Gastrocnemius medialis (tissue), 4 donors: ENCODE measurements at regions not wholly inside any gene's neighbourhood (a gene's known extent, or its start where the extent isn't known, plus 50 kb on each side); places are given as distances from the start of the nearest gene placed in this dataset.
"Not testable (repeated sequence)": the region's sequence is repeated elsewhere in the genome, so short reads cannot be mapped to it uniquely, and the experiment has no call there.

ENCODE experiments used
- ATAC-seq, 2 donors: fragments of 150-250 bp; one replicate each; pipeline ENCODE4 v1.9.1; 2016
- DNase-seq, 2 donors: peaks; one replicate each; pipeline ENCODE4 v3.0.0-alpha.2; 2019
- H3K27ac ChIP-seq, 4 donors: fragments of 200-600 bp; sonication (generic); 1 replicate in 1 of 4; 2 replicates in 3 of 4; pipeline ENCODE4 v1.5.1; 2016 to 2018; ENCODE audit warnings: mild to moderate bottlenecking in 2 of 4, moderate library complexity in 1 of 4
- H3K27me3 ChIP-seq, 3 donors: fragments of 200-600 bp; sonication (generic) in 2 of 3; 1 replicate in 1 of 3; 2 replicates in 2 of 3; pipeline versions ENCODE4 v1.5.1 to v1.6.0; 2016 to 2019; ENCODE audit warnings: mild to moderate bottlenecking in 1 of 3, moderate library complexity in 1 of 3
- H3K36me3 ChIP-seq, 2 donors: fragments of 200-600 bp; sonication (generic) in 1 of 2; one replicate each; pipeline ENCODE4 v1.5.1; 2017 to 2018
- H3K4me1 ChIP-seq, 2 donors: fragments of 200-600 bp; sonication (generic) in 1 of 2; one replicate each; pipeline ENCODE4 v1.5.1; 2016 to 2017; ENCODE audit warnings: mild to moderate bottlenecking in 2 of 2
- H3K4me3 ChIP-seq, 4 donors: fragments of 200-600 bp; sonication (generic) in 3 of 4; 1 replicate in 1 of 4; 2 replicates in 3 of 4; pipeline ENCODE4 v1.5.1; 2016 to 2019; ENCODE audit warnings: mild to moderate bottlenecking in 2 of 4
- H3K9me3 ChIP-seq, 3 donors: fragments of 200-600 bp; sonication (generic) in 2 of 3; 1 replicate in 1 of 3; 2 replicates in 2 of 3; pipeline ENCODE4 v1.5.1; 2016 to 2019
- POLR2A ChIP-seq, 2 donors: fragments of 450-650 bp; IDR thresholded peaks; one replicate each; pipeline ENCODE4 v1.6.1; 2017; ENCODE audit warnings: antibody characterized with exemption in 2 of 2, mild to moderate bottlenecking in 2 of 2, moderate library complexity in 2 of 2
- in situ Hi-C, 4 donors: fragments of 200-750 bp; cut with MboI; loops; one replicate each; pipeline versions ENCODE4 v1.15.0 to v1.8.0; 2017; ENCODE audit warnings: low sequenced_read_pairs in 4 of 4
- intact Hi-C: fragments of 100-400 bp; cut with DNase I; formaldehyde crosslinking; loops from one replicate; pipeline ENCODE4 v1.15.1; 2023; ENCODE audit warnings: low total_unique reads
- TF ChIP-seq, protein P1 (sequence below), 5 experiments: fragments of 450-650 bp in 3 of 5; fragments of 200-600 bp in 2 of 5; sonication (generic) in 2 of 5; IDR thresholded peaks in 4 of 5; conservative IDR thresholded peaks in 1 of 5; 1 replicate in 4 of 5; 2 replicates in 1 of 5; pipeline ENCODE4 v1.5.1; 2016 to 2019; ENCODE audit warnings: antibody characterized with exemption in 5 of 5, mild to moderate bottlenecking in 3 of 5, moderate library complexity in 3 of 5

DNA sequence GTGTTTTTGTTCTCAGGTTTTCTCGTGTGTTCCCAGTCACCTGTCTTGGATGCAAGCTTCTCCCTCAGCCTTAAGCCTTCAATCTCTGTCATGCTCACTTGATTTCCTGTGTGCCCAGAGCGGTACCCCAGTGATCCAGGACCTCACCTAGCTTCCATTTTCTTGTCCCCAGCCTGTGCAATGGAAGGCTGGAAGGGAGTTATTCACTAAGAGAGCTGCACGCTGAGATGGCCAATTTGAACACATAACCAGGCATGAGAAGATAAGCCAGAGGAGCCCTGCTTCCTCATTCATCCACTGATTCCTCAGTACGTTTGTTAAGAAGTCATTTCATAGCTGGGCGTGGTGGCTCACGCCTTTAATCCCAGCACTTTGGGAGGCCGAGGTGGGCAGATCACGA, 130.8 kb upstream of the SERPINE2 start:
- Histone ChIP-seq H3K4me3 (no peak overlapping the region), H3K27ac (no peak overlapping the region), H3K27me3 (no peaks in the 10 kb centered on the region), H3K4me1 (no peaks in the 10 kb centered on the region), H3K9me3 (no peaks in the 10 kb centered on the region), H3K36me3 (no peaks in the 10 kb centered on the region)
- intact Hi-C loops = no loop called here
- in situ Hi-C loops = no loop called here
- no peak for DNase-seq
- TF ChIP-seq POLR2A (IDR thresholded peaks at IDR 0.05) = no peak
- TF ChIP-seq, protein P1, sequence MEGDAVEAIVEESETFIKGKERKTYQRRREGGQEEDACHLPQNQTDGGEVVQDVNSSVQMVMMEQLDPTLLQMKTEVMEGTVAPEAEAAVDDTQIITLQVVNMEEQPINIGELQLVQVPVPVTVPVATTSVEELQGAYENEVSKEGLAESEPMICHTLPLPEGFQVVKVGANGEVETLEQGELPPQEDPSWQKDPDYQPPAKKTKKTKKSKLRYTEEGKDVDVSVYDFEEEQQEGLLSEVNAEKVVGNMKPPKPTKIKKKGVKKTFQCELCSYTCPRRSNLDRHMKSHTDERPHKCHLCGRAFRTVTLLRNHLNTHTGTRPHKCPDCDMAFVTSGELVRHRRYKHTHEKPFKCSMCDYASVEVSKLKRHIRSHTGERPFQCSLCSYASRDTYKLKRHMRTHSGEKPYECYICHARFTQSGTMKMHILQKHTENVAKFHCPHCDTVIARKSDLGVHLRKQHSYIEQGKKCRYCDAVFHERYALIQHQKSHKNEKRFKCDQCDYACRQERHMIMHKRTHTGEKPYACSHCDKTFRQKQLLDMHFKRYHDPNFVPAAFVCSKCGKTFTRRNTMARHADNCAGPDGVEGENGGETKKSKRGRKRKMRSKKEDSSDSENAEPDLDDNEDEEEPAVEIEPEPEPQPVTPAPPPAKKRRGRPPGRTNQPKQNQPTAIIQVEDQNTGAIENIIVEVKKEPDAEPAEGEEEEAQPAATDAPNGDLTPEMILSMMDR (IDR thresholded peaks at IDR 0.05 in 4 of 5, conservative IDR thresholded peaks at IDR 0.05 in 1 of 5) = no peak
- ATAC-seq = no peak

DNA sequence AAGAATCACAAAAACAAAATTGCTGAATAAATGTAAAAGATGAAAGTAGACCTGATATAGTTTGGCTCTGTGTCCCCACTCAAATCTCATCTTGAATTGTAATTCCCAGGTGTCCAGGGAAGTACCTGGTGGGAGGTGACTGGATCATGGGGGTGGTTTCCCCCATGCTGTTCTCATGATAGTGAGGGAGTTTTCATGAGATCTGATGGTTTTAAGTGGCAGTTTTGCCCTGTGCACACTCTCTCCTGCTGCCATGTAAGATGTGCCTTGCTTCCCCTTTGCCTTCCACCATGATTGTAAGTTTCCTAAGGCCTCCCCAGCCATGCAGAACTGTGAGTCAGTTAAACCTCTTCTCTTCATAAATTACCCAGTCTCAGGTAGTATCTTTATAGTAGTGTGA, 128.7 kb upstream of the SERPINE2 start:
- DNase-seq, intact Hi-C loops, H3K27ac ChIP-seq, H3K9me3 ChIP-seq, ATAC-seq, H3K4me3 ChIP-seq, H3K36me3 ChIP-seq, H3K4me1 ChIP-seq, in situ Hi-C loops, H3K27me3 ChIP-seq: not testable (repeated sequence)

DNA sequence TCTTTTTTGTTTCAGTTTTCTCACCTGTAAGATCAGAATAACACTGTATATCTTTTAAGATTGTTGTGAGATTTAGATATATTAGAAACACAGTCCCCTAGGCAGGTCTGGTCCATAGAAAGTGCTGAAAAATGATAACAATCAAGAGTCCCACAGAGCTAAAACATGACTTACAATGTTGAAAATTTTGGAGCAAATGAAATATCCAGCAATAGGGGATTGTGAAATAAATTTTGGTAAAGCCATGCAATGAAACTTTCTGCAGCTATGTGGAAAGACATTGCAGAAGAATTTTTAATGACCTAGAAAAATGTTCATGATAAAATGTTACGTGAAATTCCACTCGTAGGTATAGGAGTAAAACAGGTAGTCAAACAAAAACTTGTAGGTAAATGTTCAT, 127.6 kb upstream of the SERPINE2 start:
- TF ChIP-seq POLR2A (IDR thresholded peaks at IDR 0.05) = no peak
- TF ChIP-seq, protein P1 (IDR thresholded peaks at IDR 0.05 in 4 of 5, conservative IDR thresholded peaks at IDR 0.05 in 1 of 5) = no peak
- H3K36me3 ChIP-seq = no peaks in the 10 kb centered on the region
- in situ Hi-C loops = no loop called here
- H3K27me3 ChIP-seq = no peaks in the 10 kb centered on the region
- H3K4me3 ChIP-seq = no peak overlapping the region
- no peaks in the 10 kb centered on the region for H3K4me1 ChIP-seq
- H3K27ac ChIP-seq = no peak overlapping the region
- H3K9me3 ChIP-seq = no peaks in the 10 kb centered on the region
- ATAC-seq (no peak), DNase-seq (no peak)
- intact Hi-C loops = no loop called here

DNA sequence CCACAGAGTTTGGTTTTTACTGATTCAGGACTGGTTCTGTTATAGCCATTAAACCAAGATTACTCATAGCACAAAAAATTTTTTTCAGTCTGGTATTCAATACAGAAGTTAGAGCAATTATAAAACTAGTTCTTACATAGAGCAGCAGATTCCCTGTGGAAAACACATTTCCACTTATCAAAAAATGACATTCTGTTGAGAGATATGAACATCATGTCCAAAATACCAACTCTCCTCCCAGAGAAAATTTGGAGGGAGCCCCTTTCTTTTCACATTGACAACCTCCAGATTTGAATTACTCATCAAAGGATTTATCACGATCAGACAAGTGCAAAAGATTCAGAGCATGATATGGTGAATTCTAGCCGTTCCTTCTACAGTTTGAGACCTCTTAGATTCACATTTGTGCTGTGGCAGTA, 126.8 kb upstream of the SERPINE2 start:
- intact Hi-C loops (no loop called here), in situ Hi-C loops (no loop called here)
- no peaks in the 10 kb centered on the region for H3K36me3 ChIP-seq
- H3K27ac ChIP-seq = no peak overlapping the region
- no peak for DNase-seq
- H3K27me3 ChIP-seq = no peaks in the 10 kb centered on the region
- H3K4me1 ChIP-seq = no peaks in the 10 kb centered on the region
- H3K4me3 ChIP-seq = no peak overlapping the region
- no peak for ATAC-seq
- TF ChIP-seq, protein P1 (IDR thresholded peaks at IDR 0.05 in 4 of 5, conservative IDR thresholded peaks at IDR 0.05 in 1 of 5) = no peak
- TF ChIP-seq POLR2A (IDR thresholded peaks at IDR 0.05) = no peak
- no peaks in the 10 kb centered on the region for H3K9me3 ChIP-seq

DNA sequence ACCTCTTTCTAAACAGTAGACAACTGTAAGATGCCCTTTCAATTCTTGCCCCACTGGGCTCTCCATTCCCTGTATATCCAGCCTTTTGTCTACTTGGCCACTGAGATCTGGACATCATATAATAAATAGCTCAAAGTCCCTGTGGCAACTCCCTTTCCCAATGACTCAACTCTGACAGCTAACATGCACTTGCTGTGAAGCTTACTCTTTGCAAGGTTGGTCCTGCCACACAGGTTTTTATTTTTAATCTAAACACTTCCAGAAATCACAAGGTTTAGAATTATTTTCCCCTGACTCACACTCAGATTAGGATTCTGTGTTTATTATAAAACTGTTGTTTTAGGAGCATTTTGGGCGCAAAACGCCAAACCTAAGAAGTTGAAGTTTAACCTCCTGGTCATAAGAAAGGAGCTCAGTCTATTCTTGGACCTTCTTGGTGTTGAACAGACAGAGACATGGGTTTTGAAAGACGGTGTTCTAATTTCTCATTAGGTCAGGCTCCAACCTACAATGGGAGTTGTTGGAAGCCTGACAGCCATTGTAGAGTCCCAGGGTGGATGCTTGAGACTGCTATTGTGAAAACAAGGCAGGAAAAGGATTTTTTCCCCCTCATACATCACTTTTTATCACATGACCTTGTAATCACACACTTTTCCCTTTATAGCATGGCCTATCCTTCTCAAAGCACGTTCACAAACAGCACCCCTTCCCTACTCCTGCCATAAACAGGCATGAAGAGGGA, 124.7 kb upstream of the SERPINE2 start:
- Histone ChIP-seq H3K36me3 (no peaks in the 10 kb centered on the region), H3K4me3 (no peak overlapping the region), H3K27ac (no peak overlapping the region), H3K27me3 (no peaks in the 10 kb centered on the region), H3K9me3 (no peaks in the 10 kb centered on the region), H3K4me1 (no peaks in the 10 kb centered on the region)
- no peak for TF ChIP-seq POLR2A (IDR thresholded peaks at IDR 0.05)
- TF ChIP-seq, protein P1 (IDR thresholded peaks at IDR 0.05 in 4 of 5, conservative IDR thresholded peaks at IDR 0.05 in 1 of 5) = no peak
- intact Hi-C loops (no loop called here), in situ Hi-C loops (no loop called here)
- no peak for ATAC-seq
- DNase-seq = no peak
